Effector memory CD4-positive, alpha-beta T cell (primary cell): ENCODE measurements at regions not wholly inside any gene's neighbourhood (a gene's known extent, or its start where the extent isn't known, plus 50 kb on each side); places are given as distances from the start of the nearest gene placed in this dataset.

ENCODE experiments used
- DNase-seq, 3 donors: peaks; one replicate each; pipeline ENCODE4 v3.0.0-alpha.2; 2020
- H3K27ac ChIP-seq: 2 replicates; pipeline ENCODE4 v1.7.0; 2013; ENCODE audit warnings: mild to moderate bottlenecking, low read length, moderate library complexity; ENCODE audit not compliant: insufficient read depth, poor library complexity, severe bottlenecking
- H3K27me3 ChIP-seq: replicated peaks from 2 replicates; pipeline ENCODE4 v1.7.0; 2013; ENCODE audit warnings: mild to moderate bottlenecking, low read length; ENCODE audit not compliant: insufficient read depth, control insufficient read depth, poor library complexity, severe bottlenecking
- H3K36me3 ChIP-seq: 2 replicates; pipeline ENCODE4 v1.7.0; 2013; ENCODE audit warnings: mild to moderate bottlenecking, low read length, moderate library complexity; ENCODE audit not compliant: control insufficient read depth, insufficient read depth
- H3K4me1 ChIP-seq: 2 replicates; pipeline ENCODE4 v1.7.0; 2013; ENCODE audit warnings: low read length, mild to moderate bottlenecking; ENCODE audit not compliant: control insufficient read depth, insufficient read depth, poor library complexity, severe bottlenecking
- H3K4me3 ChIP-seq: 2 replicates; pipeline ENCODE4 v1.7.0; 2013; ENCODE audit warnings: low read length, low read depth, mild to moderate bottlenecking; ENCODE audit not compliant: insufficient read depth, poor library complexity, severe bottlenecking
- H3K9me3 ChIP-seq: 2 replicates; pipeline ENCODE4 v1.7.0; 2013; ENCODE audit warnings: mild to moderate bottlenecking, low read length, moderate library complexity; ENCODE audit not compliant: control insufficient read depth

- Histone ChIP-seq H3K27ac (no peak overlapping the region), H3K27me3 (no peaks in the 10 kb centered on the region), H3K9me3 (no peaks in the 10 kb centered on the region), H3K36me3 (no peaks in the 10 kb centered on the region), H3K4me3 (no peak overlapping the region), H3K4me1 (no peaks in the 10 kb centered on the region)
- no peak for DNase-seq
Observed at GRCh38 chr5:133905424-133905823, 63.0 kb downstream of the C5orf15 start.

DNA sequence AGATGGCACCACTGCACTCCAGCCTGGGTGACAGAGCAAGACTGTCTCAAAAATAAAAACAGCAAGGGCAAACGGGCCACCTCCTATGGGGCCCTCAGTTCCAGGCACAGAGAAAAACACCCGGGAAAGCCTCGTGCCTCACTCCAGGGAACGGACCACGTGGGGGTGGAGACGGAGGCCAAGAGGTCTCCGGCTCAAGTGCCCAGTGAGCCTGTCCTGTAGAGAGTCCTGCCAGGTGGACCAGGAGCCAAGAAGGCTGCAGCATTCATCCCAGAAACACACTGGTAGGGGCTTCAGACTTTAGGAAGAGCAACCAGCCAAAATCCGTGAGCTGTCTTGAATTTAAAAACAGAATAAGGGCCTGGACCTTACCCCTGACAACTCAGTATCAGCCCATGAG is 63.8 kb downstream of the C5orf15 start:
- H3K4me3 ChIP-seq: no peak overlapping the region
- H3K9me3 ChIP-seq: no peaks in the 10 kb centered on the region
- H3K36me3 ChIP-seq: no peaks in the 10 kb centered on the region
- no peaks in the 10 kb centered on the region for H3K4me1 ChIP-seq
- DNase-seq: no peak
- no peaks in the 10 kb centered on the region for H3K27me3 ChIP-seq
- H3K27ac ChIP-seq: no peak overlapping the region

- H3K27ac ChIP-seq: no peak overlapping the region
- no peak for DNase-seq
- H3K4me3 ChIP-seq: no peak overlapping the region
- H3K36me3 ChIP-seq: no peaks in the 10 kb centered on the region
- H3K4me1 ChIP-seq: no peaks in the 10 kb centered on the region
- H3K27me3 ChIP-seq: no peaks in the 10 kb centered on the region
- no peaks in the 10 kb centered on the region for H3K9me3 ChIP-seq
Observed at GRCh38 chr5:133902511-133903118, 65.8 kb downstream of the C5orf15 start.

DNA sequence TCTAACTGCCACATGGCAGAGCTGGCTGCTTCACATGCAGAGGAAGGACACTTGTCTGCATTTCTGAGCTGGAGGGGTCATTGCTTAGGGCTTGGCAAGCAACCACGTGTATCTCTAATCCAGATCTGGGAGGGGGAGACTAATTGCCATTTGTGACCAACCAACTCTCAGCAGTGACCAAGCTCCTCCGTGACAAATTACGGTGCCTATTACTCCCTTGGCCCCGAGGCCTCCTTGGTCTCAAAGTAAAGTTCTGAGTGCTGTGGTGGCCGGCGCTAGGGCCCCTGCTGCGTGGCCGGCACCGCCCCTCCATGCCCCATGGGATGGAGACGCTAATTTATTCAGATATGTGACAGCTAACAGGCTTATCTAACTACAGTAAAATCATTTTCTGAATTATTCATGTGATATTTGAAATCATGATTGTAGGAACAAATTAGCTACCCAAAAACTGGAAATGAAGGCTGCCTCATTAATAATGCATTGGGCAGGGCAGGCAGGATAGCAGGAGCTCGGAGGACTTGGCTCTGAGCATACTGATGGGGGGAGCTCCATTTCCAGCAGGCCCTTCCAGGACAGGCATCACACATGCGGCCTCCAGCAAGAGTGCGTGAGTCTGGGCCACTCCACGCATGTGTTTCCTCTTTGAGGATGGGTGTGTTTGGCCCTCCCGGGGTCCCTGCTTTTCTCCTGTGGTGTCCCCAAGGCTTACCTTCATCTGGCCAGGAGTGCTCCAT is 67.7 kb downstream of the C5orf15 start:
- no peaks in the 10 kb centered on the region for H3K9me3 ChIP-seq
- H3K27me3 ChIP-seq: no peaks in the 10 kb centered on the region
- no peaks in the 10 kb centered on the region for H3K4me1 ChIP-seq
- no peak overlapping the region for H3K27ac ChIP-seq
- H3K4me3 ChIP-seq: no peak overlapping the region
- no peaks in the 10 kb centered on the region for H3K36me3 ChIP-seq
- DNase-seq: no peak

- no peaks in the 10 kb centered on the region for H3K9me3 ChIP-seq
- DNase-seq: no peak
- no peak overlapping the region for H3K27ac ChIP-seq
- no peak overlapping the region for H3K4me3 ChIP-seq
- no peaks in the 10 kb centered on the region for H3K27me3 ChIP-seq
- H3K36me3 ChIP-seq: no peaks in the 10 kb centered on the region
- no peaks in the 10 kb centered on the region for H3K4me1 ChIP-seq
Observed at GRCh38 chr5:133899506-133899905, 68.9 kb downstream of the C5orf15 start.

GRCh38 chr5:133898440-133898839 is 70.0 kb downstream of the C5orf15 start:
- H3K36me3 ChIP-seq: no peaks in the 10 kb centered on the region
- no peaks in the 10 kb centered on the region for H3K4me1 ChIP-seq
- H3K9me3 ChIP-seq: no peaks in the 10 kb centered on the region
- no peaks in the 10 kb centered on the region for H3K27me3 ChIP-seq
- no peak for DNase-seq
- no peak overlapping the region for H3K4me3 ChIP-seq
- H3K27ac ChIP-seq: no peak overlapping the region

DNA sequence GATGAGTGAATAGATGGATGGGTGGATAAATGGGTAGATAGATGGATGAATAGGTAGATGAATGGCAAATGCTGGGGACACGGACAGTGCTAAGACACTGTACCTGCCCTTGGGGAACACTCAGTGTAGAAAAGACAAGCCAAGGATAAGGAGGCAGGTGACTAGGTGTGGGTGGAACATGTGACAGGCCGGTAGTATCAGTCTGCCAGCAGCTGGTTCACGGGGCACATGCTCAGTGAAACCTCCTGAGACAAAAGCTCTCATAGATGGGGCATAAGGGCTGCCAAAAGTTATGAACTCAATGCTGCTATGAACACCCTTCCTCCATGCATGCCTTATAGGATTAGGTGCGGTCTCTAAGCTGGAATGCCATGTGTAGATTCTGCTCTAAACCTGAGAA is 71.0 kb downstream of the C5orf15 start:
- Histone ChIP-seq H3K27ac (no peak overlapping the region), H3K4me3 (no peak overlapping the region), H3K27me3 (no peaks in the 10 kb centered on the region), H3K36me3 (no peaks in the 10 kb centered on the region), H3K9me3 (no peaks in the 10 kb centered on the region), H3K4me1 (no peaks in the 10 kb centered on the region)
- no peak for DNase-seq

DNA sequence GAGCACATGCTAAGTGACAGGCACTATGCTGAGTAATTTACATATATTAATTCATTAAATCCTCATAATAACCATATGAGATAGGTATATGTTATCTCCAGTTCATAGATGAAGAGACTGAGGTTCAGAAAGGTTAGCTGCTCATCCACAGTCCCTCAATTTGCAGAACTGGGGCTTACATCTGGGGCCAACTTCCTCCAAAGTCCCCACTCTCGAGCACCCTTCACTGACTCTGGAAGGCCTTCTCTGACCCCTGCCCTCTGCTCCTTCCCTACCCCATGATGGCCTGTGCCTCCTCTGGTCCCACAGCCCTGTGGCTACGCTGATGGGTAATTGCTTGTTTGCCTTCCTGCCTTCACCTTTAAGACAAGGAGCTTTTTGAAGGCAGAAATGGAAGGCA is 71.6 kb downstream of the C5orf15 start:
- Histone ChIP-seq H3K4me1 (no peaks in the 10 kb centered on the region), H3K9me3 (no peaks in the 10 kb centered on the region), H3K27ac (no peak overlapping the region), H3K27me3 (no peaks in the 10 kb centered on the region), H3K36me3 (no peaks in the 10 kb centered on the region), H3K4me3 (no peak overlapping the region)
- no peak for DNase-seq

- H3K4me1 ChIP-seq: no peaks in the 10 kb centered on the region
- H3K27me3 ChIP-seq: no peaks in the 10 kb centered on the region
- no peaks in the 10 kb centered on the region for H3K9me3 ChIP-seq
- H3K27ac ChIP-seq: no peak overlapping the region
- no peak overlapping the region for H3K4me3 ChIP-seq
- no peak for DNase-seq
- no peaks in the 10 kb centered on the region for H3K36me3 ChIP-seq
Observed at GRCh38 chr5:133895979-133896845, 72.2 kb downstream of the C5orf15 start.

GRCh38 chr5:133894143-133894542 is 74.3 kb downstream of the C5orf15 start:
- Histone ChIP-seq H3K27ac (no peak overlapping the region), H3K4me3 (no peak overlapping the region), H3K27me3 (no peaks in the 10 kb centered on the region), H3K9me3 (no peaks in the 10 kb centered on the region), H3K36me3 (no peaks in the 10 kb centered on the region), H3K4me1 (no peaks in the 10 kb centered on the region)
- DNase-seq: no peak
